HUES48 (cell line): ENCODE measurements at regions not wholly inside any gene's neighbourhood (a gene's known extent, or its start where the extent isn't known, plus 50 kb on each side); places are given as distances from the start of the nearest gene placed in this dataset.

Experiments used
- H3K27ac ChIP-seq: one replicate; pipeline ENCODE4 v1.7.0; 2013; ENCODE audit warnings: low read depth, low read length, inconsistent platforms
- H3K27me3 ChIP-seq: 2 replicates; pipeline ENCODE4 v1.6.1; 2013; ENCODE audit warnings: mild to moderate bottlenecking, low read length; ENCODE audit not compliant: control insufficient read depth, insufficient read depth
- H3K36me3 ChIP-seq: 2 replicates; pipeline ENCODE4 v1.6.1; 2013; ENCODE audit warnings: low read length; ENCODE audit not compliant: control insufficient read depth, insufficient read depth
- H3K4me1 ChIP-seq: 2 replicates; pipeline ENCODE4 v1.6.1; 2013; ENCODE audit warnings: mild to moderate bottlenecking, low read length; ENCODE audit not compliant: control insufficient read depth, insufficient read depth
- H3K4me3 ChIP-seq: 2 replicates; pipeline ENCODE4 v1.5.1; 2013; ENCODE audit warnings: mild to moderate bottlenecking, low read depth, low read length
- H3K9ac ChIP-seq: 2 replicates; pipeline ENCODE4 v1.6.1; 2013; ENCODE audit warnings: mild to moderate bottlenecking, low read depth, low read length, moderate library complexity
- H3K9me3 ChIP-seq: 2 replicates; pipeline ENCODE4 v1.6.1; 2013; ENCODE audit warnings: low read length; ENCODE audit not compliant: control insufficient read depth, insufficient read depth

DNA sequence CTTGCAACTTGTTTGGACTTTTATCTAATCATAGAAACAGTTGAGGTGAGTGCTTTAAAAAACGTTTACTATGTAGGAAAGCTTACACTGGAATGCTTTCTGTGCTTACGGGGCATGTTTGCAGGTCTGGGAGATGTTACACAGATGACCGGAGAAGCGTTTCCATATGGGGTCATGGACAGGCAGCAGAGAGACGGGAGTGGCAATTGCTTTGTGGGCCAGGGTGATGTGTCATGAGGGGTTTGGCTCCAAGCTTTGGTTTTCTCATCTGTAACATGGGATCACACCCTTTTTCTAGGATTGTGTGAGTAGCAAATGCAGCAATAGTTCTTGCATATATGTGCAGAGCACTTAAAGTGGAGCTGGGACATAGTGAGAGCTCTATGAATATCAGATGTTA is 174.8 kb upstream of the MKI67 start:
- H3K9me3 ChIP-seq: peaks cover 4% of the 10 kb centered on the region; the same call in 1 of the 2 replicates
- no peaks in the 10 kb centered on the region for H3K4me1 ChIP-seq
- no peak overlapping the region for H3K27ac ChIP-seq
- no peak overlapping the region for H3K4me3 ChIP-seq
- no peaks in the 10 kb centered on the region for H3K36me3 ChIP-seq
- no peaks in the 10 kb centered on the region for H3K27me3 ChIP-seq
- H3K9ac ChIP-seq: no peak overlapping the region

DNA sequence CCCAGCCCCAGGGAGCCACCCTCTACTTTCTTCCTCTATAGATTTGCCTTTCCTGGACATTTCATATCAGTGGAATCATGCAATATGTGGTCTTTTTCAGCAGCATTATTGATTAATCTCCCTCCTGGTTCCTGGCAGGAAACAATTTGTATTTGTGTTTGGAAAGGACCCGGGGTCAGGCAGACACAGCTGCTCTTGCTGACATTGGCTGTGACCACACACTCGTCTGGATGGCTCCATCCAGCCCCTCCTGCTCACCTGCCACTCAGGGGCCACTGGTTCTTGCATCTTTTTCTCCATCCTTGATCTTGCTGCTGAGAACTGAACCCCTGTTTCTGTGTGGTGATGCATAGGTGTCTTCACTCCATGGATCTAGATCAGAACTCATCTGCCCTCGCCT is 176.6 kb upstream of the MKI67 start:
- Histone ChIP-seq H3K4me3 (no peak overlapping the region), H3K27me3 (no peaks in the 10 kb centered on the region), H3K36me3 (no peaks in the 10 kb centered on the region), H3K4me1 (no peaks in the 10 kb centered on the region), H3K27ac (no peak overlapping the region), H3K9ac (no peak overlapping the region), H3K9me3 (peaks cover 4% of the 10 kb centered on the region; the same call in 1 of the 2 replicates)

DNA sequence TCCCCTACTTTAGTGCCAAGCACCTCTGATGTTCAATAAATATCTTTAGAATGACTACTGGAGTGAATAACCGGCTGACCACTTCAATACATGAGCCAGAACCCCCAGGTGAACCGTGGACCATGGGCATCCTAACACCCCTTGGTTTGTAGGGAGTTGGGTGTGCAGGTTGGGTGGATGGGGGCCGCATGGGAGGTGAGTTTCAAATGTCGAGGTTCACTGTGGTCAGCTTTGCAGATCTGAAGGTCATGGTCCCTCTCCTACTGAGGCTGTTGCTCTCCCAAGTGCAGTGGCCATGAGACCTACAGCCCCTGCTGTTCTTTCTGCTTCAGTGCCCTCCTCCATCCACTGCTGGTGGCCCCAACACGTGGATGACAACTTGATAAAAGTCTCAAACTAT is 178.0 kb upstream of the MKI67 start:
- Histone ChIP-seq H3K4me1 (no peaks in the 10 kb centered on the region), H3K27ac (no peak overlapping the region), H3K36me3 (no peaks in the 10 kb centered on the region), H3K27me3 (no peaks in the 10 kb centered on the region), H3K4me3 (no peak overlapping the region), H3K9ac (no peak overlapping the region), H3K9me3 (peaks cover 4% of the 10 kb centered on the region; the same call in 1 of the 2 replicates)

DNA sequence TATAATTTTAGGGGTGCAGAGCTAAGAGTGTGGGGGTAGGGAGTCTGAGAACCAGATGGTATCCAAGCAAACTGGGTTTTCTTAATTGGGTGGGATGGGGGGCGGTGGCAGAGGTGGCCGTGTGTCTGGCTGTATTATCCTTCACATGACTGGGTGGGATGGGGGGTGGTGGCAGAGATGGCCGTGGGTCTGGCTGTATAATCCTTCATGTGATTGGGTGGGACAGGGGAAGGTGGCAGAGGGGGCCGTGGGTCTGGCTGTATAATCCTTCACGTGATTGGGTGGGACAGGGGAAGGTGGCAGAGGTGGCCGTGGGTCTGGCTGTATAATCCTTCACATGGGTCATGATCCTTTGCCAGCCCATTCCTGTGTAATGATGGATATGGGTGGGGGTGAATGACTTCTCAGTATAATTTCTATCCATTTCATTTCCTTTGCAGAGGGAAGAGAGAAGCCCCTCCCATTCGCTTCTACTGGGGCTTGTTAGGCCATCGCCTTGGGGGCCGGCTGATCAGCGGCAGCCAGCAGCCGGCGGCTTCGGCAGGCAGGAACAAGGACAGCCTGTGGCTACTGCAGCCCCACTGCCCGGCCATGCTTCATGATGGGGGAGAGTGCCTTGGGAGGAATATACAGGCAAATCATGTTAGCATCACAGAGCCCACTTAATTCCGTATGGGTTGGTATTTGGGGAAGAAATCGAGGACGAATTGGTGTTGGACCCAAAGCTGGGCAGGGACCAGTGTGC is 179.6 kb upstream of the MKI67 start:
- no peaks in the 10 kb centered on the region for H3K36me3 ChIP-seq
- H3K4me1 ChIP-seq: no peaks in the 10 kb centered on the region
- no peak overlapping the region for H3K9ac ChIP-seq
- no peak overlapping the region for H3K4me3 ChIP-seq
- H3K9me3 ChIP-seq: 0 out of 2 replicates have a peak, but pooled peaks cover 4% of the 10 kb centered on the region
- H3K27ac ChIP-seq: no peak overlapping the region
- H3K27me3 ChIP-seq: no peaks in the 10 kb centered on the region

DNA sequence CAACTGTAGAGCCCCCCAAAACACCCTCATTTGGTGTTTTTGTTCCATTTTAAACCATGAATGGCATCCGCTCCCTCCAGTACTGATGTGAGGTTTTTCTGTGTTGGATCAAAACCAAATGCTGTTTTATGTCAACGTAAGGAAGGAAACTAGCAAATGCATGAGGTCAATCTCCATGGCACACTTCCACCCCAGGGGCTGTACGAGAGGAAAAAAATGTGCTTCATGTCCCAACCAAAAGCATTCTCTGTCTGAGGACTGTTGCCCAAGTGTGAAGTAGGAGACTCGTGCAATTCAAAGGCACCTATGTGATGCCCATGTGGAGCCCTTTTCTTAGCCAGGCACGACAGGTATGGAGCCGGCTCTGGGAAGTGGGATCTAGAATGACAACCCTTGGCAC is 180.3 kb upstream of the MKI67 start:
- Histone ChIP-seq H3K9ac (no peak overlapping the region), H3K27me3 (no peaks in the 10 kb centered on the region), H3K27ac (no peak overlapping the region), H3K4me1 (no peaks in the 10 kb centered on the region), H3K4me3 (no peak overlapping the region), H3K36me3 (no peaks in the 10 kb centered on the region), H3K9me3 (no peaks in the 10 kb centered on the region)

DNA sequence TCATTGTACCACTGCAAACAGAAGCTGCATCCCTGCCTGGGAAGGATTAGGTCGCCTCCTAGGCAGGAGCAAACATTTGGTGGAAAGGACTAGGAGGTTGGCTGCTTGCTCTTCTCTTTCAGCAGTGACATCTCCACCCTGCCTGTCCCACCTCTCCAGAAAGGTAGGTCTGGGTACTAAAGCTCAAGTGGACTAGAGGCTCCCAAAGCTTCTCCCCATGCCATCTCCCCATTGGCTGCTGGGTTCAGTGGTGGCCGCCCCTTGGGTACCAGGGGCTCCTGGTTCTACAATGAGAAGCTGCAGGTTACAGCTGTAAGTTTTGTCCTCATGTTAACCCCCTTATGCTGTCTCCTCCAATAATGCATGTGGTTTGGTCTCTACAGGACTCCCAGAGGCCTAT is 180.7 kb upstream of the MKI67 start:
- Histone ChIP-seq H3K4me1 (no peaks in the 10 kb centered on the region), H3K36me3 (no peaks in the 10 kb centered on the region), H3K9me3 (no peaks in the 10 kb centered on the region), H3K27ac (no peak overlapping the region), H3K9ac (no peak overlapping the region), H3K27me3 (no peaks in the 10 kb centered on the region), H3K4me3 (no peak overlapping the region)

DNA sequence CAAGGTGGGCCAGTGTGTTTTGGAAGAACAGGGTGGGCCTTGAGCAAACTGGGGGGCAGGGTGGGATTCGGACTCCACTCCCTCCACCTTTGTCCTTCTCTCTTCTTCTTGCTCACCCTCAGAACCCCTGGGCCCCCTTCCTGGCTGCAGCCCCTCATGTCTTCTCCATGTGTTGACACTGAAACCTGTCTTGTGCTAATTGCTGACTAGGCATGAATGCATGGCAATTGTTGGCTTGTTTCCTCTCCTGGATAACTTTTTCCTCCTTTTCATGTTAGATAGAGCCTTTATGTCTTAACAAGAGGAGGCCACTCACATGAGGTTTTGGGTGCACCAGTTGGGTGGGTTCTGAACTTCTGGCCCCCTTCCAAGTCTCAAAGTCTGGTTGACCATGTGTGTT is 181.6 kb upstream of the MKI67 start:
- no peak overlapping the region for H3K4me3 ChIP-seq
- H3K9ac ChIP-seq: no peak overlapping the region
- no peaks in the 10 kb centered on the region for H3K36me3 ChIP-seq
- no peak overlapping the region for H3K27ac ChIP-seq
- H3K27me3 ChIP-seq: no peaks in the 10 kb centered on the region
- H3K9me3 ChIP-seq: no peaks in the 10 kb centered on the region
- no peaks in the 10 kb centered on the region; the same call in 1 of the 2 replicates for H3K4me1 ChIP-seq

DNA sequence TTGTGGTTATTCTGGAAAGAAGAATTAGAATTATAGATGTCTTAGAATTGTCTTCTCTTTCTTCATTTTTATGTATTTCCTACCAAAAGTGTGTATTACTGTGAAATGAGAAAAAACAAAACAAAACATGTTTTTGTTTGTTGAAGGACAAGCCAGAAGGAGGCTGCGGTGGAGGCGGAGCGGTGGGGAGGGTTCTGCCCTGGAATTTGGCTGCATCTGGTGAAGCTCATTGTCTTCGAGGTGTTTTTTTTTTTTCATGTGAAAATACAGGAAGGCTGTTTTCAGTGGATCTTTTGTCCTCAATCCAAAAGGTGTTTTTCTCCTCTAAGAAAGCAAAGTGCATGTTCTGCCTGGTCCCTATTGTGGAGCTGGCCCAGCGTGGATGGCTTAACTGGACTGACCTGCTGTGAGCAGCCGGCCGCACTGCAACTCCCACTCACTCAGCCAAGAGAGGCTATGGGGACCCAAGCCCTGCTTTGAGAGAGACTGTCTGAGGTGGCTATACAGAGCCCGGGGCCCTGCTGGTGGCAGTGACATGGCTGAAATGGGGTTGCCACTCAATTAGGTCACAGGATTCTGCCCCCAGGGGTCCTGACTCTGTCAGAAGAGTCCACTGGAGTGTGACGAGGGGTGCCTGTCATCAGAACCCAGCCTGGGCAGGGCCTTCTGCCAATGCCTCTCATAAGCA is 184.9 kb upstream of the MKI67 start:
- Histone ChIP-seq H3K27ac (peak overlapping the region; percentile 65), H3K27me3 (no peaks in the 10 kb centered on the region), H3K36me3 (no peaks in the 10 kb centered on the region), H3K4me3 (no peak overlapping the region), H3K4me1 (peaks cover 4% of the 10 kb centered on the region; the same call in 1 of the 2 replicates), H3K9ac (no peak overlapping the region; the same call in 1 of the 2 replicates), H3K9me3 (no peaks in the 10 kb centered on the region)

DNA sequence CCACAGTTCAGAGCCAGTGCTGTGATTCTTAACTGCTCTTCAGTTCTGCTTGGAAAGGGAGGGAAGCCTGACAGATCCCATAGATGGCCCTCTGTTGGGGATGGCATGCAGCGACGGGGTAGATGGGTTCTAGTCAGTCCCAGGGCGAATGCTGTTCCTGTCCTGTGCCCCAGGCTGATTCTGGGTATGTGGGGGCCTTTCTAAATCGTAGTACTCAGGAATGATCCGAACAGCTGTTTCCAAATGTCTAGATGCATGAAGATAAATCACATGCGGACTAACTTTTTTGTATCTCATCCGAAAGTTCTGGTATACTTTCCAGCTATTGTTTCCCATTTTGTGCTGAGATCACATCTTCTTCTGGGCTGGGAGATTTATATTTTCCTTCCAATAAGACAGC is 186.0 kb upstream of the MKI67 start:
- Histone ChIP-seq H3K9ac (no peak overlapping the region), H3K9me3 (no peaks in the 10 kb centered on the region), H3K27ac (no peak overlapping the region), H3K4me3 (no peak overlapping the region), H3K27me3 (no peaks in the 10 kb centered on the region), H3K4me1 (peaks cover 4% of the 10 kb centered on the region; the same call in 1 of the 2 replicates), H3K36me3 (no peaks in the 10 kb centered on the region)

DNA sequence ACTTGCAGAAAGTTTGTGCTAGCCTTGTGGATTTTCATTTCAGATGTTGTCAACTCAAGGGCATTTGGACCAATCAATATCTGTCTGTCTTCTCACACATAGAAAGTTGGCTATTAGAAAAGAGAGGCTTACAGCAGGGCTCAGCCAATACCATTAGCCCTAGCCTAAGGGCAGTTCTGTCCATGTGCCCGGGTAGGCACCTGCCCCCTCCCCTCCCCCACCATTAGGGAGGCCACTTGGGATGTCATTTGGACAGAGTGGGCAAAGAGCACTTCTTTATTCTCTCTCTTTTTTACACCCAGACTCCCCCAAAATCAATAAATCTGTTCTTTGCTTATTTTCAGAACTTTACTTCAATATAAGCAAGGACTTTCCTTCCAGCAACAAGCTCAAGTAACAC is 188.5 kb upstream of the MKI67 start:
- no peaks in the 10 kb centered on the region for H3K36me3 ChIP-seq
- H3K27ac ChIP-seq: no peak overlapping the region
- H3K9ac ChIP-seq: no peak overlapping the region
- peaks cover 4% of the 10 kb centered on the region; the same call in 1 of the 2 replicates for H3K4me1 ChIP-seq
- H3K4me3 ChIP-seq: no peak overlapping the region
- H3K9me3 ChIP-seq: no peaks in the 10 kb centered on the region
- H3K27me3 ChIP-seq: no peaks in the 10 kb centered on the region

DNA sequence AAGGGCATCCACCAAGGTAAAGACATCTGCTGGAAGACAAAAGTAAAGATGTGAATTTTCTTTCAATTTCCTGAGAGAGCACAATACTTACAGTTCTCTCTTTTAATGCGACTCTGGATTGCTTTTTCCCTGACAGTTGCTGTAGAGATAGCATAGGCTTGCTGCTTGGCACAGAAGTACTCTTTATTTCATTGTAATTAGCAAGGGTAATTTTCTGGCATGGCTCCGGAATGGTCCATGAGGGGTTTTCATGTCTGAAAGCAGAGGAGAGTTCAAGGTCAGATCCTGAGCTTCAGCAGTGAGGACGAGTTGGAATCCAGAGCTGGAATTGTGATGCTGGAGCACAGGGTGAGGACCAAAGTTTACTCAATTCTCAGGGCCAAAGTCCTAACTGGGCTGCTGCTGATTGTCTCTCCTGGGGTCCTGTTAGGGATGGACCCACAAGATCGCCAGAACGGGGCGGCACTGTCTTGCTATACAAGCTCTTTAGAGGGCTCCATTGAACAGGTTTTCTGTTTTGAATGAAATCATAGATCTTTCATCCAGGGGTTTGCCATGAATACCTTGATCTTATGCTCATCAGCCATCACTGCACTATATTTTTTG is 190.0 kb upstream of the MKI67 start:
- peaks cover 4% of the 10 kb centered on the region; the same call in 1 of the 2 replicates for H3K4me1 ChIP-seq
- no peaks in the 10 kb centered on the region for H3K9me3 ChIP-seq
- H3K27me3 ChIP-seq: no peaks in the 10 kb centered on the region
- H3K36me3 ChIP-seq: no peaks in the 10 kb centered on the region
- H3K27ac ChIP-seq: no peak overlapping the region
- H3K4me3 ChIP-seq: no peak overlapping the region
- H3K9ac ChIP-seq: no peak overlapping the region
